22Rv1 (cell line): ENCODE measurements at regions not wholly inside any gene's neighbourhood (a gene's known extent, or its start where the extent isn't known, plus 50 kb on each side); places are given as distances from the start of the nearest gene placed in this dataset.

Source experiments
- H3K27ac ChIP-seq: fragments of 450-650 bp; 2 replicates; pipeline ENCODE4 v1.5.1; 2017
- CTCF ChIP-seq: fragments of 450-650 bp; IDR thresholded peaks from 2 replicates; pipeline ENCODE4 v1.5.1; 2017; ENCODE audit warnings: mild to moderate bottlenecking
- ZFX ChIP-seq: fragments of 450-650 bp; IDR thresholded peaks from 2 replicates; pipeline ENCODE4 v1.6.1; 2017; ENCODE audit warnings: antibody characterized with exemption, borderline replicate concordance

- TF ChIP-seq ZFX, result no peak
- TF ChIP-seq CTCF, result no peak
- no peak overlapping the region for H3K27ac ChIP-seq
Measured at GRCh38 chr14:85789506-85789905, 259.6 kb downstream of the FLRT2 start.

- H3K27ac ChIP-seq, result no peak overlapping the region
- no peak for TF ChIP-seq ZFX
- no peak for TF ChIP-seq CTCF
Measured at GRCh38 chr14:85788470-85789233, 258.7 kb downstream of the FLRT2 start.

GRCh38 chr14:85766295-85766694 is 236.4 kb downstream of the FLRT2 start:
- no peak overlapping the region for H3K27ac ChIP-seq
- no peak for TF ChIP-seq ZFX
- no peak for TF ChIP-seq CTCF

DNA sequence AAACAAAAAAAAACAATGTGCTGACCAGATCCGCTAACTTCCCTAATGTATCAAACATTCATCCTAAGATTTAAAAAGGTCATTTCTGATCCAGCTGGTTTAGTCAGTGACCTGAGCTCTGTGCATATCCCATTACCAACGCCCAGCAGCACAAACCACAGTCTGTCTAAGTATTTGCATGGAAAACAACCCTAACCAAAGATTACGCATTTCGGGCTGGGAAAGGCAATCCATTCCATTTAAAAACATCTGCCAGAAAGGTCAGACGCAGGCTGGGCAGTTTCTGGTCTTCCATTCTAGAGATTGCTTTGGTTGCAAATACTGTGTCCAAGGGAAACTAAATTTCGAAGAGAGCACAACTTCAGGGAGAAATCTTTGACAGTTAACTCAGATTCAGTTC is 234.9 kb downstream of the FLRT2 start:
- TF ChIP-seq CTCF, result no peak
- no peak for TF ChIP-seq ZFX
- H3K27ac ChIP-seq, result no peak overlapping the region

- H3K27ac ChIP-seq, result no peak overlapping the region
Measured at GRCh38 chr14:85762526-85762925, 232.6 kb downstream of the FLRT2 start.

DNA sequence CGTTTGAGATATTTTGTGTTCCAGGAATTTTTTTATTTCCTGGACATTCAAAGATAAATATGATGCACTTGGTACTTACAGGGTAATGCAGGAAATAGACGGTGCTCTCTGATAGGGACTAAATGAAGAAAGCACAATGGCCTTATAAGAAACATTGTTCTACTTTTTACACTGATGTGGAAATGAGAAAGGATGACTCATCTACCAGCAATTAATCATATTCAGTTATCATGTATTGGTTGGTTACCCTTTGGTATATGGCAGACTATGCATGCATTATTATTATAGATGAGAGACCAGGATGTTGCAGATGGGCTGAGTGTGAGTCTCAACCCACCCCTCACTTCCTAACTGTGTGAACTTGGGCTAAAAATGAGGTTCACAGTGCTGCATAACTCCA is 222.2 kb downstream of the FLRT2 start:
- no peak for TF ChIP-seq CTCF
- TF ChIP-seq ZFX, result no peak
- no peak overlapping the region for H3K27ac ChIP-seq

More at GRCh38 chr14:85762526-85762925, 232.6 kb downstream of the FLRT2 start:
- TF ChIP-seq ZFX (no peak), CTCF (no peak)

DNA sequence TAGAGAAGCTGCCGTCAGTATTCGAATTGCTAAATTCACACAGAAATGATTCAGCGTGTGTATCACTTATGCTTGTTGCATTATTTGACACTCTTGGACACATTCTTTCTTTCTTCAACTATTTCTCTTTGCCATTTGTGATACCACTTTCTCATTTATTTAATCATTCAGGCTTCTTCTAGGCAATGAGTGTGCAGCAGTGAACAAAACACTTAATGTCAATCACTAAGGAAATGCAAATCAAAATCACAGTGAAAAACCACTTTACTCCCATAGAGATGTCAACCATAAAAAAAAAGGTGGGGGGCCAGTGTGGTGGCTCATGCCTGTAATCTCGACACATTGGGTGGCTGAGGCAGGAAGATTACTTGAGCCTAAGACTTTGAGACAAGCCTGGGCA is 214.6 kb downstream of the FLRT2 start:
- TF ChIP-seq CTCF (no peak), ZFX (no peak)
- no peak overlapping the region for H3K27ac ChIP-seq
